Neural cell (in vitro differentiated cells): ENCODE measurements at regions not wholly inside any gene's neighbourhood (a gene's known extent, or its start where the extent isn't known, plus 50 kb on each side); places are given as distances from the start of the nearest gene placed in this dataset.

Experiments
- H2AFZ ChIP-seq: fragments of 200-600, 300-800 bp; sonication (generic), shearing (Covaris generic); 2 replicates; pipeline ENCODE4 v1.6.0; 2014; ENCODE audit warnings: low read depth, mild to moderate bottlenecking, antibody characterized with exemption, low read length, moderate library complexity
- H3F3A ChIP-seq: fragments of 200-600 bp; shearing (Covaris generic); 2 replicates; pipeline ENCODE4 v1.6.1; 2016; ENCODE audit warnings: mild to moderate bottlenecking, moderate library complexity, mixed read lengths, antibody characterized with exemption, low read length; ENCODE audit not compliant: insufficient read depth, poor library complexity, severe bottlenecking
- H3K27ac ChIP-seq: fragments of 200-600, 300-800 bp; sonication (generic), shearing (Covaris generic); 2 replicates; pipeline ENCODE4 v1.5.1; 2014; ENCODE audit warnings: mild to moderate bottlenecking, low read length, moderate library complexity
- H3K27me3 ChIP-seq: fragments of 300-800, 200-600 bp; sonication (generic), shearing (Covaris generic); 2 replicates; pipeline ENCODE4 v1.6.0; 2014; ENCODE audit warnings: mild to moderate bottlenecking, low read depth, low read length, moderate library complexity; ENCODE audit not compliant: insufficient read depth
- H3K36me3 ChIP-seq: fragments of 300-800, 200-600 bp; sonication (generic), shearing (Covaris generic); 2 replicates; pipeline ENCODE4 v1.5.1; 2014; ENCODE audit warnings: mild to moderate bottlenecking, antibody characterized with exemption, low read length, moderate library complexity; ENCODE audit not compliant: insufficient read depth
- H3K4me2 ChIP-seq: fragments of 300-800, 200-600 bp; sonication (generic), shearing (Covaris generic); 2 replicates; pipeline ENCODE4 v1.6.0; 2014; ENCODE audit warnings: mild to moderate bottlenecking, low read length
- H3K4me3 ChIP-seq: fragments of 300-800, 200-600 bp; sonication (generic), shearing (Covaris generic); 2 replicates; pipeline ENCODE4 v1.5.1; 2014; ENCODE audit warnings: mild to moderate bottlenecking, low read length, moderate library complexity
- H3K79me2 ChIP-seq: fragments of 200-600 bp; shearing (Covaris generic); replicated peaks from 2 replicates; pipeline ENCODE4 v1.6.0; 2014; ENCODE audit warnings: mild to moderate bottlenecking, low read length, moderate library complexity; ENCODE audit not compliant: insufficient read depth
- H3K9ac ChIP-seq: fragments of 300-800, 200-600 bp; sonication (generic), shearing (Covaris generic); 2 replicates; pipeline ENCODE4 v1.6.1; 2016; ENCODE audit warnings: mild to moderate bottlenecking, low read length, mixed read lengths
- H3K9me2 ChIP-seq: fragments of 200-600 bp; shearing (Covaris generic); 2 replicates; pipeline ENCODE4 v1.6.1; 2016; ENCODE audit warnings: mild to moderate bottlenecking, low read length, mixed read lengths; ENCODE audit not compliant: insufficient read depth
- H3K9me3 ChIP-seq: fragments of 200-600, 300-800 bp; sonication (generic), shearing (Covaris generic); 2 replicates; pipeline ENCODE4 v1.6.1; 2016; ENCODE audit warnings: mild to moderate bottlenecking, mixed run types, low read length, moderate library complexity, mixed read lengths
- H4K20me1 ChIP-seq: fragments of 200-600 bp; shearing (Covaris generic); 2 replicates; pipeline ENCODE4 v1.6.1; 2016; ENCODE audit warnings: mild to moderate bottlenecking, mixed run types; ENCODE audit not compliant: insufficient read depth
- EP300 ChIP-seq: fragments of 450-650 bp; conservative IDR thresholded peaks from 2 replicates; pipeline ENCODE4 v1.6.1; 2014; ENCODE audit warnings: antibody characterized with exemption, mild to moderate bottlenecking, moderate library complexity; ENCODE audit not compliant: poor library complexity, severe bottlenecking
- EZH2 ChIP-seq: fragments of 200-600, 300-800 bp; shearing (Covaris generic), sonication (generic); IDR thresholded peaks from 2 replicates; pipeline ENCODE4 v1.6.1; 2014; ENCODE audit warnings: antibody characterized with exemption, low read length, borderline replicate concordance, mild to moderate bottlenecking; ENCODE audit not compliant: insufficient read depth, poor library complexity, severe bottlenecking
- MXI1 ChIP-seq: fragments of 450-650 bp; conservative IDR thresholded peaks from 2 replicates; pipeline ENCODE4 v1.6.1; 2014; ENCODE audit warnings: antibody characterized with exemption, mild to moderate bottlenecking; ENCODE audit not compliant: poor library complexity, severe bottlenecking
- POLR2AphosphoS5 ChIP-seq: IDR thresholded peaks from 2 replicates; pipeline ENCODE4 v1.6.1; 2012
- RAD21 ChIP-seq: fragments of 450-650 bp; conservative IDR thresholded peaks from 2 replicates; pipeline ENCODE4 v1.6.1; 2014; ENCODE audit warnings: antibody characterized with exemption, mild to moderate bottlenecking, moderate library complexity
- SMC3 ChIP-seq: fragments of 450-650 bp; conservative IDR thresholded peaks from 2 replicates; pipeline ENCODE4 v1.6.1; 2014; ENCODE audit warnings: antibody characterized with exemption, mild to moderate bottlenecking, moderate library complexity; ENCODE audit not compliant: poor library complexity
- TAF1 ChIP-seq: IDR thresholded peaks from 2 replicates; pipeline ENCODE4 v1.6.1; 2012; ENCODE audit warnings: low read depth
- TF ChIP-seq, protein P1 (sequence below): IDR thresholded peaks from 2 replicates; pipeline ENCODE4 v1.6.1; 2012; ENCODE audit warnings: borderline replicate concordance
- TF ChIP-seq, protein P2 (sequence below): fragments of 450-650 bp; IDR thresholded peaks from 2 replicates; pipeline ENCODE4 v1.5.1; 2014; ENCODE audit warnings: antibody characterized with exemption, mild to moderate bottlenecking, moderate library complexity; ENCODE audit not compliant: poor library complexity, severe bottlenecking

DNA sequence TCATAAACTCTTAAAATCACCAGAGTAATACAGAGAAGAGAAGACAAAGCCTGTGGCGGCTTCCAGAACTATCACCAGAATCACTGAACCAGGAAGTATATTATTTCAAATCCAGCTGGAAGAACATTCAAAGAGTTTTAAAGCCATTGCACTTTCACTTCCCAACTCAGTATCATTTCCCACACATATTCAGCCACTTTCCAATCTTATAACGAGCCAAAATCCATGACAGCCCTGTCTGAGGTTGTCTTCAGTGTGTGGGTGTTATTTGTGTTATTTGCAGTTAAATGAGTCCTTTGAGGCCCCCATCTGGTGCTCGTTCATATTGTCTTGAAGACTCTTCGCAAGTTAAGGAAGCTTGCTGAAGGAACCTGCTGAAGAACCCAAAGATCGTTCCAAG is 559.9 kb downstream of the TSN start:
- H2AFZ ChIP-seq, result no peak overlapping the region
- H3K9me3 ChIP-seq, result no peaks in the 10 kb centered on the region
- H3K9ac ChIP-seq, result no peak overlapping the region
- no peaks in the 10 kb centered on the region for H3K79me2 ChIP-seq
- no peak overlapping the region for H3K4me3 ChIP-seq
- TF ChIP-seq POLR2AphosphoS5 (no peak), EP300 (no peak), MXI1 (no peak), EZH2 (no peak), SMC3 (no peak), RAD21 (no peak), TAF1 (no peak)
- TF ChIP-seq, protein P1, sequence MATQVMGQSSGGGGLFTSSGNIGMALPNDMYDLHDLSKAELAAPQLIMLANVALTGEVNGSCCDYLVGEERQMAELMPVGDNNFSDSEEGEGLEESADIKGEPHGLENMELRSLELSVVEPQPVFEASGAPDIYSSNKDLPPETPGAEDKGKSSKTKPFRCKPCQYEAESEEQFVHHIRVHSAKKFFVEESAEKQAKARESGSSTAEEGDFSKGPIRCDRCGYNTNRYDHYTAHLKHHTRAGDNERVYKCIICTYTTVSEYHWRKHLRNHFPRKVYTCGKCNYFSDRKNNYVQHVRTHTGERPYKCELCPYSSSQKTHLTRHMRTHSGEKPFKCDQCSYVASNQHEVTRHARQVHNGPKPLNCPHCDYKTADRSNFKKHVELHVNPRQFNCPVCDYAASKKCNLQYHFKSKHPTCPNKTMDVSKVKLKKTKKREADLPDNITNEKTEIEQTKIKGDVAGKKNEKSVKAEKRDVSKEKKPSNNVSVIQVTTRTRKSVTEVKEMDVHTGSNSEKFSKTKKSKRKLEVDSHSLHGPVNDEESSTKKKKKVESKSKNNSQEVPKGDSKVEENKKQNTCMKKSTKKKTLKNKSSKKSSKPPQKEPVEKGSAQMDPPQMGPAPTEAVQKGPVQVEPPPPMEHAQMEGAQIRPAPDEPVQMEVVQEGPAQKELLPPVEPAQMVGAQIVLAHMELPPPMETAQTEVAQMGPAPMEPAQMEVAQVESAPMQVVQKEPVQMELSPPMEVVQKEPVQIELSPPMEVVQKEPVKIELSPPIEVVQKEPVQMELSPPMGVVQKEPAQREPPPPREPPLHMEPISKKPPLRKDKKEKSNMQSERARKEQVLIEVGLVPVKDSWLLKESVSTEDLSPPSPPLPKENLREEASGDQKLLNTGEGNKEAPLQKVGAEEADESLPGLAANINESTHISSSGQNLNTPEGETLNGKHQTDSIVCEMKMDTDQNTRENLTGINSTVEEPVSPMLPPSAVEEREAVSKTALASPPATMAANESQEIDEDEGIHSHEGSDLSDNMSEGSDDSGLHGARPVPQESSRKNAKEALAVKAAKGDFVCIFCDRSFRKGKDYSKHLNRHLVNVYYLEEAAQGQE, result no peak
- TF ChIP-seq, protein P2, sequence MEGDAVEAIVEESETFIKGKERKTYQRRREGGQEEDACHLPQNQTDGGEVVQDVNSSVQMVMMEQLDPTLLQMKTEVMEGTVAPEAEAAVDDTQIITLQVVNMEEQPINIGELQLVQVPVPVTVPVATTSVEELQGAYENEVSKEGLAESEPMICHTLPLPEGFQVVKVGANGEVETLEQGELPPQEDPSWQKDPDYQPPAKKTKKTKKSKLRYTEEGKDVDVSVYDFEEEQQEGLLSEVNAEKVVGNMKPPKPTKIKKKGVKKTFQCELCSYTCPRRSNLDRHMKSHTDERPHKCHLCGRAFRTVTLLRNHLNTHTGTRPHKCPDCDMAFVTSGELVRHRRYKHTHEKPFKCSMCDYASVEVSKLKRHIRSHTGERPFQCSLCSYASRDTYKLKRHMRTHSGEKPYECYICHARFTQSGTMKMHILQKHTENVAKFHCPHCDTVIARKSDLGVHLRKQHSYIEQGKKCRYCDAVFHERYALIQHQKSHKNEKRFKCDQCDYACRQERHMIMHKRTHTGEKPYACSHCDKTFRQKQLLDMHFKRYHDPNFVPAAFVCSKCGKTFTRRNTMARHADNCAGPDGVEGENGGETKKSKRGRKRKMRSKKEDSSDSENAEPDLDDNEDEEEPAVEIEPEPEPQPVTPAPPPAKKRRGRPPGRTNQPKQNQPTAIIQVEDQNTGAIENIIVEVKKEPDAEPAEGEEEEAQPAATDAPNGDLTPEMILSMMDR, result no peak
- H3K9me2 ChIP-seq, result no peaks in the 10 kb centered on the region
- H3K27ac ChIP-seq, result no peak overlapping the region
- H3F3A ChIP-seq, result no peaks in the 10 kb centered on the region
- H4K20me1 ChIP-seq, result no peaks in the 10 kb centered on the region
- no peak overlapping the region for H3K4me2 ChIP-seq
- H3K27me3 ChIP-seq, result no peaks in the 10 kb centered on the region
- H3K36me3 ChIP-seq, result no peaks in the 10 kb centered on the region

DNA sequence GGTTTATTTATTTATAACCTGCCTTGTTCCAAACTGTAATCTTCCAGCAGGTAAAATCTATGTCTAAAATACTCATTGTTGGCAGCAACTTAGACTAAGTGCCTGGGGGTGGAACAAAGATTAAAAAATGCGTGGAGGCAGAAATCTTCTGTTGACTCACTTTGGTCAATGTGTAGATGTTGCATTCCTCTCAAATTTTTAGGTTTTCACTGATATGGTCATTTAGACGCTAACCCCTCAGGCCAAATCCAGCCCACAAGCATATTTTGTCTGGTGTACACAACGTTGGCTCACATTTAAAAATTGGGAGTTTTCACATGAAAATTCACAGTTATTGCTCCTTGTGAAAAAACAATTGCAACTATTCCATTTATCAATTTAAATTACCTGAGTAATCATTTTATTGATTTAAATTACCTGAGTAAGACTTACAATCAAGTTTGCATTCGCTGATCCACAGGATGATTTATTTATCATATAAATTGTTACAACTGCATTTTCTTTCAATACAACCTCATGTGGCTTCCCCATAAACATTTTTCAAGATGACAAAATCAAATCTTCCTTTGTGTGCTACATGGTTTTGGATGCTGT is 564.2 kb downstream of the TSN start:
- TF ChIP-seq EZH2, result no peak
- TF ChIP-seq RAD21, result no peak
- no peak for TF ChIP-seq EP300
- no peak for TF ChIP-seq POLR2AphosphoS5
- TF ChIP-seq, protein P2, result no peak
- no peak for TF ChIP-seq MXI1
- no peak for TF ChIP-seq TAF1
- no peak for TF ChIP-seq SMC3
- TF ChIP-seq, protein P1, result no peak

More for the DNA sequence above, 564.2 kb downstream of the TSN start:
- Histone ChIP-seq H3K9me2 (no peaks in the 10 kb centered on the region), H3K36me3 (no peaks in the 10 kb centered on the region), H3K9ac (no peak overlapping the region), H3F3A (no peaks in the 10 kb centered on the region), H3K79me2 (no peaks in the 10 kb centered on the region), H3K27me3 (no peaks in the 10 kb centered on the region), H3K4me2 (no peak overlapping the region), H4K20me1 (no peaks in the 10 kb centered on the region), H3K4me3 (no peak overlapping the region), H2AFZ (no peak overlapping the region), H3K9me3 (no peaks in the 10 kb centered on the region), H3K27ac (no peak overlapping the region)
